ENCODE measurements at regions not wholly inside any gene's neighbourhood (a gene's known extent, or its start where the extent isn't known, plus 50 kb on each side); places are given as distances from the start of the nearest gene placed in this dataset.
"Not testable (repeated sequence)": the region's sequence is repeated elsewhere in the genome, so short reads cannot be mapped to it uniquely, and the experiment has no call there.

GRCh38 chr1:849873-850272, 73.8 kb upstream of the SAMD11 start:
- DNase-seq (ENCODE audit: low read depth in 2 of 2) = not testable (repeated sequence)

GRCh38 chr1:850318-850717, 73.4 kb upstream of the SAMD11 start:
- not testable (repeated sequence) for DNase-seq (ENCODE audit: low read depth in 2 of 2)

GRCh38 chr1:851398-851797, 72.3 kb upstream of the SAMD11 start:
- not testable (repeated sequence) for DNase-seq (ENCODE audit: low read depth in 2 of 2)

GRCh38 chr1:851841-852240, 71.9 kb upstream of the SAMD11 start:
- DNase-seq (ENCODE audit: low read depth in 2 of 2) = not testable (repeated sequence)

- DNase-seq (ENCODE audit: low read depth in 2 of 2) = not testable (repeated sequence)
Observed at GRCh38 chr1:855202-855981, 68.3 kb upstream of the SAMD11 start.

GRCh38 chr1:856541-857057, 67.1 kb upstream of the SAMD11 start:
- DNase-seq (ENCODE audit: low read depth in 2 of 2) = not testable (repeated sequence)

GRCh38 chr1:857926-858648, 65.6 kb upstream of the SAMD11 start:
- DNase-seq (ENCODE audit: low read depth in 2 of 2) = not testable (repeated sequence)

GRCh38 chr1:858649-859041, 65.1 kb upstream of the SAMD11 start:
- not testable (repeated sequence) for DNase-seq (ENCODE audit: low read depth in 2 of 2)

GRCh38 chr1:860941-861340, 62.8 kb upstream of the SAMD11 start:
- DNase-seq (ENCODE audit: low read depth in 2 of 2) = not testable (repeated sequence)

GRCh38 chr1:861714-862113, 62.0 kb upstream of the SAMD11 start:
- DNase-seq (ENCODE audit: low read depth in 2 of 2) = no peak

GRCh38 chr1:862601-863000, 61.1 kb upstream of the SAMD11 start:
- not testable (repeated sequence) for DNase-seq (ENCODE audit: low read depth in 2 of 2)

- not testable (repeated sequence) for DNase-seq (ENCODE audit: low read depth in 2 of 2)
Observed at GRCh38 chr1:865633-866032, 58.1 kb upstream of the SAMD11 start.

- no peak for DNase-seq (ENCODE audit: low read depth in 2 of 2)
Observed at GRCh38 chr1:866095-866494, 57.6 kb upstream of the SAMD11 start.

- DNase-seq (ENCODE audit: low read depth in 2 of 2) = not testable (repeated sequence)
Observed at GRCh38 chr1:866631-867299, 57.0 kb upstream of the SAMD11 start.

GRCh38 chr1:867550-867949, 56.2 kb upstream of the SAMD11 start:
- DNase-seq (ENCODE audit: low read depth in 2 of 2) = not testable (repeated sequence)

GRCh38 chr1:869499-870244, 54.1 kb upstream of the SAMD11 start:
- peak; percentile 71 to 80 for DNase-seq (ENCODE audit: low read depth in 2 of 2)

Data from stimulated activated CD8-positive, alpha-beta memory T cell treated with anti-CD3 and anti-CD28 coated beads, Interleukin-7, amount 100 ng/mL, for 4 hours (primary cell).